Bronchial epithelial cell (primary cell): ENCODE measurements at regions not wholly inside any gene's neighbourhood (a gene's known extent, or its start where the extent isn't known, plus 50 kb on each side); places are given as distances from the start of the nearest gene placed in this dataset.
A peak's percentile ranks its signal among the peaks of the same experiment; 100 is the strongest.

Experiments
- DNase-seq: peaks from one replicate; pipeline ENCODE4 v3.0.0-alpha.2; 2010; ENCODE audit warnings: low read depth
- FAIRE-seq: peaks from 2 replicates; lab custom pipeline; 2011; peaks lifted over from hg19 to GRCh38; lab: Jason Lieb, UNC
- H3K27me3 ChIP-seq: 2 replicates; pipeline ENCODE4 v1.5.1; 2011; ENCODE audit warnings: low read length; ENCODE audit not compliant: control insufficient read depth, insufficient read depth
- H3K36me3 ChIP-seq: 2 replicates; pipeline ENCODE4 v1.5.1; 2011; ENCODE audit warnings: low read length; ENCODE audit not compliant: control insufficient read depth, insufficient read depth
- H3K4me3 ChIP-seq: 2 replicates; pipeline ENCODE4 v1.5.1; 2011; ENCODE audit warnings: mild to moderate bottlenecking, low read depth, low read length, control low read depth
- TF ChIP-seq, protein P1 (sequence below): IDR thresholded peaks from 2 replicates; pipeline ENCODE4 v1.5.1; 2011; ENCODE audit warnings: mild to moderate bottlenecking, moderate library complexity, low read length, control low read depth, inconsistent platforms; ENCODE audit not compliant: insufficient read depth, severe bottlenecking

DNA sequence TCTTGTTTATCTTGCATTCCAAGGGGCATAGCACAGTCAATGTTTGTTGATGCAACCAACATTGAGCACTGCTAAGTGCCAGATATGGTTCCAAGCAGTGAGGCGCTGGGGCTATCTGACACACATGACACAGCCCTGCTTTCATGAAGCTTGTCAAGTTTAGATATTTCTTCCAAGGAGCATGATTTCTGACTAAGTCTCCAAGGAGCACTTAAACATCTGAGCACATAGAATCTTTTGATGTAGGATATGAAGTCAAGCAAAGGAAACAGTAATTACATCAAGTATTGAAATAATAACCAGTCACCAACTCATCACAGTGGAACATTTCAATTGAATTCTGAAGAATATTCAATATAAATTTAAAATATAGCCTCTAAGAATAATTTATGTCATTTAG is 177.8 kb upstream of the USP15 start:
- DNase-seq: no peak
- Histone ChIP-seq H3K36me3 (no peaks in the 10 kb centered on the region), H3K4me3 (no peak overlapping the region), H3K27me3 (no peaks in the 10 kb centered on the region)
- TF ChIP-seq, protein P1, sequence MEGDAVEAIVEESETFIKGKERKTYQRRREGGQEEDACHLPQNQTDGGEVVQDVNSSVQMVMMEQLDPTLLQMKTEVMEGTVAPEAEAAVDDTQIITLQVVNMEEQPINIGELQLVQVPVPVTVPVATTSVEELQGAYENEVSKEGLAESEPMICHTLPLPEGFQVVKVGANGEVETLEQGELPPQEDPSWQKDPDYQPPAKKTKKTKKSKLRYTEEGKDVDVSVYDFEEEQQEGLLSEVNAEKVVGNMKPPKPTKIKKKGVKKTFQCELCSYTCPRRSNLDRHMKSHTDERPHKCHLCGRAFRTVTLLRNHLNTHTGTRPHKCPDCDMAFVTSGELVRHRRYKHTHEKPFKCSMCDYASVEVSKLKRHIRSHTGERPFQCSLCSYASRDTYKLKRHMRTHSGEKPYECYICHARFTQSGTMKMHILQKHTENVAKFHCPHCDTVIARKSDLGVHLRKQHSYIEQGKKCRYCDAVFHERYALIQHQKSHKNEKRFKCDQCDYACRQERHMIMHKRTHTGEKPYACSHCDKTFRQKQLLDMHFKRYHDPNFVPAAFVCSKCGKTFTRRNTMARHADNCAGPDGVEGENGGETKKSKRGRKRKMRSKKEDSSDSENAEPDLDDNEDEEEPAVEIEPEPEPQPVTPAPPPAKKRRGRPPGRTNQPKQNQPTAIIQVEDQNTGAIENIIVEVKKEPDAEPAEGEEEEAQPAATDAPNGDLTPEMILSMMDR: no peak
- FAIRE-seq: no peak

DNA sequence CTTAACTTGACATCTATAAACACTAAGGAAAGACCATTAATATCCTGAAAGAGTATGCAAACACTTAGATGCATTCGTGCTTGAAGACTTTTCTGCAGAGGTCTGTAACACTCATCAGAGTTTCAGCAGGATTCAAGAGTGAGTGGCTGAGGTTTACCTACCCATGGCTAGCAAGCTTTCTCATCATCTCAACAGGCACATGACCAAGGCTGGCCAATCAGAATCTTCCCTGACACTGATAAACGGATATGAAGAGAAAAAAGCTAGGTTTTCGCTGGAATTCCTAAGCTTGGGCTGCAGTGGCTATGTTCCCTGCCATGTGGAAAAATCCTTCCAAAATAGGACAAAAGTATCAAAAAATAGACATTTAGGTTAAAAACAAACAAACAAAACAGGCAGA is 162.1 kb upstream of the USP15 start:
- TF ChIP-seq, protein P1: no peak
- DNase-seq: no peak
- FAIRE-seq: no peak
- Histone ChIP-seq H3K4me3 (no peak overlapping the region), H3K36me3 (no peaks in the 10 kb centered on the region), H3K27me3 (no peaks in the 10 kb centered on the region)

DNA sequence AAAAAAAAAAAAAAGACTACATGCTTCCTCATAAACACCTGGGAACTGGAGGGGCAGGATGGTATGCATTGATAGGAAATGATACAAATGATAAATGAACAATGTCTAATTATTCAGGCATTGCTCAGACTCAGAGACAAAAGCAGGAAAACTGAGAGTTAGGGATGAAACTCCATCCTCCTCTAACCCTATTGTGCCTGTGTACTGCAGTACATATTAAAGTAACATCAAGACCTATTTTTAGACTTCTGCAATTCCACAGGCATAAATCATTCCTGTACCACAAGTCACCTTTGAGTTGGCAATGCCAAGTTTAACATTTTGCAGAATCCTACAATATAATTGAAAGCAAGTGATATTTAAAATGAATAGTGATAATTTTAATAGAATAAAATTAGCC is 156.5 kb upstream of the USP15 start:
- no peak overlapping the region for H3K4me3 ChIP-seq
- no peaks in the 10 kb centered on the region for H3K27me3 ChIP-seq
- DNase-seq (peak; percentile 27), FAIRE-seq (no peak)
- no peaks in the 10 kb centered on the region for H3K36me3 ChIP-seq
- TF ChIP-seq, protein P1: no peak

DNA sequence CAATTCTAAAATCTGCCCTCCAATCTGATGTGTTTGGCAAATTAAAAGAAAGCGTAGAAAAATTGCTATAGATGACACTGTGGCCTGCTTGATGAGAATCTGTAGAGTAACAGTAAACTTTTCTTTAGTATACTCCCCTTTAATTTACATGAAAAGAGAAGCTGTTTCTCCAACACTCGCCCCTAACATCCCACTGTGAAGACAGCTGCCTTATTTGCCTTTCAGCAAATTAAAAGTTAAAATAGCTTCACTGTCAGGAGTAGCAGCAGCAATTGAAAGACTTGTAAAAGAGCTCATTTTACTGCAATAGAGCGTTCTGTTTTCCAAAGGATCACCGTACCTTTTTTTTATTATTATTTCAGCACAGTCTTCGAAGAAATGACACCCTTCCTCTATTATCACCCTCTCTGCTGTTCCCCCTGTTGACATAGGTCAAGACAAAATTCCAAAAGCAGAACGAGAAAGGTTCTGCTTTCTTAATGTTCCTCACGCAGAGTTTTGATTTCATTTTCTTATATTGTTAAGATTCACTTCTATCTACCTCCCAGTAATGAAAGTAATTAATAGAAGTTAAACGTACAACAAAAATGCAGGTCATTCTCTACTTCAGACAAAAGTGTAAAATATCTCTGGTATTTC is 153.5 kb upstream of the USP15 start:
- H3K36me3 ChIP-seq: no peaks in the 10 kb centered on the region
- DNase-seq (no peak), FAIRE-seq (no peak)
- no peak overlapping the region for H3K4me3 ChIP-seq
- no peaks in the 10 kb centered on the region for H3K27me3 ChIP-seq
- TF ChIP-seq, protein P1: no peak

DNA sequence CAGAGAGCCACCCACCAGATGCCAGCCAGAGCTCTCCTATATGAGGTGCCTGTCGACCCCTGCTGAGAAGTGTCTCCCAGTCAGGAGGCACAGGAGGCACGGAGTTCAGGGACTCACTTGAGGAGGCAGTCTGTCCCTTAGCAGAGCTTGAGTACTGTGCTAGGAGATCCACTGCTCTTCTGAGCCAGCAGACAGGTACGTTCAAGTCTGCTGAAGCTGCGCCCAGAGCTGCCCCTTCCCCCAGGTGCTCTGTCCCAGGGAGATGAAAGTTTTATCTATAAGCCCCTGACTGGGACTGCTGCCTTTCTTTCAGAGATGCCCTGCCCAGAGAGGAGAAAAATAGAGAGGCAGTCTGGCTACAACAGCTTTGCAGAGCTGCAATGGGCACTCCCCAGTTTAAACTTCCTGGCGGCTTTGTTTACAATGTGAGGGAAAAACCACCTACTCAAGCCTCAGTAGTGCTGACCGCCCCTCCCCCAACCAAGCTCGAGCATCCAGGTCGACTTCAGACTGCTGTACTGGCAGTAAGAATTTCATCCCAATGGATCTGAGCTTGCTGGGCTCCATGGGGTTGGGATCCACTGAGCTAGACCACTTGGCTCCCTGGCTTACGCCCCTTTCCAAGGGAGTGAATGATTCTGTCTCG is 146.7 kb upstream of the USP15 start:
- H3K4me3 ChIP-seq: no peak overlapping the region
- FAIRE-seq (no peak), DNase-seq (no peak)
- TF ChIP-seq, protein P1: no peak
- no peaks in the 10 kb centered on the region for H3K27me3 ChIP-seq
- H3K36me3 ChIP-seq: no peaks in the 10 kb centered on the region
